Astrocyte (in vitro differentiated cells and primary cell): ENCODE measurements at regions not wholly inside any gene's neighbourhood (a gene's known extent, or its start where the extent isn't known, plus 50 kb on each side); places are given as distances from the start of the nearest gene placed in this dataset.

Experiments used
- EZH2 ChIP-seq: IDR thresholded peaks from 2 replicates; pipeline ENCODE4 v1.6.1; 2012; ENCODE audit warnings: mild to moderate bottlenecking, low read length, inconsistent platforms; ENCODE audit not compliant: insufficient read depth
- TF ChIP-seq, protein P1 (sequence below): IDR thresholded peaks from 2 replicates; pipeline ENCODE4 v1.5.1; 2011; ENCODE audit warnings: low read depth, mild to moderate bottlenecking, inconsistent platforms, low read length, moderate library complexity; ENCODE audit not compliant: insufficient read depth

DNA sequence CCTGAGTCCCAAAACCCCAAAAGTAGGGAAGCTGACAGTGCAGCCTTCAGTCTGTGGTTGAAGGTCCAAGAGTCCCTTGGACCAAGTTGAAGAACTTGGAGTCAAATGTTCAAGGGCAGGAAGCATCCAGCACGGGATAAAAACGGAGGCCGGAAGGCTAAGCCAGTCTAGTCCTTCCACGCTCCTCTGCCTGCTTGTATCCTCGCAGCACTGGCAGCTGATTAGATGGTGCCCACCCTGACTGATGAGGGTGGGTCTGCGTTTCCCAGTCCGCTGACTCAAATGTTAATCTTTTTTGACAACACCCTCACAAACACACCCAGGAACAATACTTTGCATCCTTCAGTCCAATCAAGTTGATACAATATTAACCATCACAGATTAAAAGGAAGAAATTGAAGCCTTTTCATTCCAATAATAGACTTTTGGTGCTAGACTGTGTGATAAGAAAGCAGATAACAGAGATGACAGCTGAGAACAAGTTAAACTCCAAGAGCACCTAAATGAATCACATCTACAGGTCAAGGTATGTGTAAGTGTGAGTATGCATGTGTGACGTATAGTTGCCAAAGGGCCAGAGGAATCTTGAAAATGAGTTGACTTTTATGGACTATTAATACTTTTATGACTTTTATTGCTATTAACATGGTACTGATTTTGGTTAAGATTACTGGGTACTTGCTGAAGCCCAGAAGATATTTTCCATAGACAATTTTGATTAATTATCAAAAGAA is 933.5 kb upstream of the SOX9 start:
- TF ChIP-seq, protein P1, sequence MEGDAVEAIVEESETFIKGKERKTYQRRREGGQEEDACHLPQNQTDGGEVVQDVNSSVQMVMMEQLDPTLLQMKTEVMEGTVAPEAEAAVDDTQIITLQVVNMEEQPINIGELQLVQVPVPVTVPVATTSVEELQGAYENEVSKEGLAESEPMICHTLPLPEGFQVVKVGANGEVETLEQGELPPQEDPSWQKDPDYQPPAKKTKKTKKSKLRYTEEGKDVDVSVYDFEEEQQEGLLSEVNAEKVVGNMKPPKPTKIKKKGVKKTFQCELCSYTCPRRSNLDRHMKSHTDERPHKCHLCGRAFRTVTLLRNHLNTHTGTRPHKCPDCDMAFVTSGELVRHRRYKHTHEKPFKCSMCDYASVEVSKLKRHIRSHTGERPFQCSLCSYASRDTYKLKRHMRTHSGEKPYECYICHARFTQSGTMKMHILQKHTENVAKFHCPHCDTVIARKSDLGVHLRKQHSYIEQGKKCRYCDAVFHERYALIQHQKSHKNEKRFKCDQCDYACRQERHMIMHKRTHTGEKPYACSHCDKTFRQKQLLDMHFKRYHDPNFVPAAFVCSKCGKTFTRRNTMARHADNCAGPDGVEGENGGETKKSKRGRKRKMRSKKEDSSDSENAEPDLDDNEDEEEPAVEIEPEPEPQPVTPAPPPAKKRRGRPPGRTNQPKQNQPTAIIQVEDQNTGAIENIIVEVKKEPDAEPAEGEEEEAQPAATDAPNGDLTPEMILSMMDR, result no peak
- TF ChIP-seq EZH2, result no peak
